Mucosa of descending colon (tissue), 3 donors: ENCODE measurements at regions not wholly inside any gene's neighbourhood (a gene's known extent, or its start where the extent isn't known, plus 50 kb on each side); places are given as distances from the start of the nearest gene placed in this dataset.

Experiments used
- ATAC-seq: fragments of 200-7000 bp; cut with Tn5 transposase; one replicate; pipeline ENCODE4 v1.9.1; 2020; ENCODE audit warnings: mild to moderate bottlenecking, moderate library complexity
- DNase-seq, 3 donors: peaks; one replicate each; pipeline ENCODE4 v3.0.0-alpha.2; 2020
- H3K36me3 ChIP-seq: fragments of 200-600 bp; one replicate; pipeline ENCODE4 v1.8.0; 2021; ENCODE audit warnings: low read depth, mild to moderate bottlenecking
- H3K4me1 ChIP-seq: fragments of 200-600 bp; one replicate; pipeline ENCODE4 v1.8.0; 2021; ENCODE audit warnings: low read depth, mild to moderate bottlenecking
- H3K4me3 ChIP-seq: fragments of 200-600 bp; one replicate; pipeline ENCODE4 v1.8.0; 2021; ENCODE audit warnings: mild to moderate bottlenecking
- H3K9me3 ChIP-seq: fragments of 200-600 bp; one replicate; pipeline ENCODE4 v1.8.0; 2021; ENCODE audit warnings: mild to moderate bottlenecking
- intact Hi-C, 2 donors: fragments of 100-400 bp; cut with DNase I in 1 of 2; cut with micrococcal nuclease in 1 of 2; formaldehyde crosslinking; loops; one replicate each; pipeline versions ENCODE4 v1.11.0 to v1.11.1; 2022; cut with DNase I, micrococcal nuclease
- TF ChIP-seq, protein P1 (sequence below): fragments of 200-600 bp; IDR thresholded peaks from one replicate; pipeline ENCODE4 v1.8.0; 2022; ENCODE audit warnings: antibody characterized with exemption, mild to moderate bottlenecking
- donor health status: DM: no; HTN: no; CAD: no; lungs with moderate emphysema.
- donor health status: DM: no; HTN: no; CAD: no.
- donor health status: DM: no; HTN: yes; CAD: no.

- intact Hi-C loops, result no loop called here
- DNase-seq (no peak), ATAC-seq (no peak)
- Histone ChIP-seq H3K36me3 (no peaks in the 10 kb centered on the region), H3K4me1 (no peaks in the 10 kb centered on the region), H3K9me3 (no peaks in the 10 kb centered on the region), H3K4me3 (no peak overlapping the region)
- TF ChIP-seq, protein P1, sequence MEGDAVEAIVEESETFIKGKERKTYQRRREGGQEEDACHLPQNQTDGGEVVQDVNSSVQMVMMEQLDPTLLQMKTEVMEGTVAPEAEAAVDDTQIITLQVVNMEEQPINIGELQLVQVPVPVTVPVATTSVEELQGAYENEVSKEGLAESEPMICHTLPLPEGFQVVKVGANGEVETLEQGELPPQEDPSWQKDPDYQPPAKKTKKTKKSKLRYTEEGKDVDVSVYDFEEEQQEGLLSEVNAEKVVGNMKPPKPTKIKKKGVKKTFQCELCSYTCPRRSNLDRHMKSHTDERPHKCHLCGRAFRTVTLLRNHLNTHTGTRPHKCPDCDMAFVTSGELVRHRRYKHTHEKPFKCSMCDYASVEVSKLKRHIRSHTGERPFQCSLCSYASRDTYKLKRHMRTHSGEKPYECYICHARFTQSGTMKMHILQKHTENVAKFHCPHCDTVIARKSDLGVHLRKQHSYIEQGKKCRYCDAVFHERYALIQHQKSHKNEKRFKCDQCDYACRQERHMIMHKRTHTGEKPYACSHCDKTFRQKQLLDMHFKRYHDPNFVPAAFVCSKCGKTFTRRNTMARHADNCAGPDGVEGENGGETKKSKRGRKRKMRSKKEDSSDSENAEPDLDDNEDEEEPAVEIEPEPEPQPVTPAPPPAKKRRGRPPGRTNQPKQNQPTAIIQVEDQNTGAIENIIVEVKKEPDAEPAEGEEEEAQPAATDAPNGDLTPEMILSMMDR, result no peak
These were observed 251.0 kb downstream of the UQCRFS1 start for GRCh38 chr19:28961772-28962500.

DNA sequence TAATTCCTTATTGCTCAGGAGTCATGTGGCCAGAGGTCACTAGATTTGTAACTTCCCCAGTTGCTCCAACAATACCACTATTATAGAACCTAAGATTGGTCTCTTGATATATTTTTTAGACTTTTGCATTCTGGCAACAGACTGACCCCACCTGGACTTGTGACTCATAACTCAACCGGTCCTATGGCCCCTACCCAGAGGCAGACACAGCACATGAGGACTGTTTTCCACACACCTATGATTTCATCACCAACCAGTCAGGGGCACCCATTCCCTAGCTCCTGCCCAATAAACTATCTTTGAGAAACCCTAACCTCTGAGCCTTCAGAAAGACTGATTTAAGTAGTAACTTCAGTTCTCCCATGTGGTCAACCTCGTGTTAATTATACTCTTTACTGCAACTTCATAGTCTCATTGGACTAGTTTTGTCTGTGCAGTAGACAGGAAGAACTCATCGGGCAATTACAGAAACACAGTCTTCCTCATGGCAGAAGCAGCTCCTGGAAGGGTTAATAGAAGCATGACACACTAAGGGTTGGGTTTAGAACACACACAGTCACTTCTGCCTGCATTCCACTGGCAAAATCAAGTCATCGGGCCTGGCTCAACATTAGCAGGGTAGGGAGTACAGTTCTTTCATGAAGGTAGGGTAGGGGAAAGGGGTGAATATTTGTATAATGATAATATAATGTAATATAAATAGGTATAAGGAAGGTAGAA lies 251.8 kb downstream of the UQCRFS1 start:
- Histone ChIP-seq H3K9me3 (no peaks in the 10 kb centered on the region), H3K4me1 (no peaks in the 10 kb centered on the region), H3K4me3 (no peak overlapping the region), H3K36me3 (no peaks in the 10 kb centered on the region)
- DNase-seq (no peak), ATAC-seq (no peak)
- TF ChIP-seq, protein P1, result no peak
- intact Hi-C loops, result no loop called here

- Histone ChIP-seq H3K36me3 (no peaks in the 10 kb centered on the region), H3K4me1 (no peaks in the 10 kb centered on the region), H3K9me3 (no peaks in the 10 kb centered on the region), H3K4me3 (no peak overlapping the region)
- DNase-seq (no peak), ATAC-seq (no peak)
- TF ChIP-seq, protein P1, result no peak
- intact Hi-C loops, result no loop called here
These were observed 252.4 kb downstream of the UQCRFS1 start for GRCh38 chr19:28960586-28960985.

- intact Hi-C loops, result no loop called here
- DNase-seq, result no peak
- no peak overlapping the region for H3K4me3 ChIP-seq
- H3K9me3 ChIP-seq, result no peaks in the 10 kb centered on the region
- no peaks in the 10 kb centered on the region for H3K4me1 ChIP-seq
- ATAC-seq, result no peak
- H3K36me3 ChIP-seq, result no peaks in the 10 kb centered on the region
- TF ChIP-seq, protein P1, result no peak
These were observed 256.0 kb downstream of the UQCRFS1 start for GRCh38 chr19:28956961-28957360.

GRCh38 chr19:28956421-28956820 lies 256.5 kb downstream of the UQCRFS1 start:
- no peaks in the 10 kb centered on the region for H3K9me3 ChIP-seq
- no peak overlapping the region for H3K4me3 ChIP-seq
- TF ChIP-seq, protein P1, result no peak
- H3K4me1 ChIP-seq, result no peaks in the 10 kb centered on the region
- no peaks in the 10 kb centered on the region for H3K36me3 ChIP-seq
- DNase-seq (no peak), ATAC-seq (no peak)
- intact Hi-C loops, result no loop called here
